ENCODE measurements at regions not wholly inside any gene's neighbourhood (a gene's known extent, or its start where the extent isn't known, plus 50 kb on each side); places are given as distances from the start of the nearest gene placed in this dataset.

GRCh38 chr2:204176306-204176705 is 239.7 kb downstream of the ICOS start:
- no peak for DNase-seq (ENCODE audit: extremely low read depth, low read depth, low spot score)

DNA sequence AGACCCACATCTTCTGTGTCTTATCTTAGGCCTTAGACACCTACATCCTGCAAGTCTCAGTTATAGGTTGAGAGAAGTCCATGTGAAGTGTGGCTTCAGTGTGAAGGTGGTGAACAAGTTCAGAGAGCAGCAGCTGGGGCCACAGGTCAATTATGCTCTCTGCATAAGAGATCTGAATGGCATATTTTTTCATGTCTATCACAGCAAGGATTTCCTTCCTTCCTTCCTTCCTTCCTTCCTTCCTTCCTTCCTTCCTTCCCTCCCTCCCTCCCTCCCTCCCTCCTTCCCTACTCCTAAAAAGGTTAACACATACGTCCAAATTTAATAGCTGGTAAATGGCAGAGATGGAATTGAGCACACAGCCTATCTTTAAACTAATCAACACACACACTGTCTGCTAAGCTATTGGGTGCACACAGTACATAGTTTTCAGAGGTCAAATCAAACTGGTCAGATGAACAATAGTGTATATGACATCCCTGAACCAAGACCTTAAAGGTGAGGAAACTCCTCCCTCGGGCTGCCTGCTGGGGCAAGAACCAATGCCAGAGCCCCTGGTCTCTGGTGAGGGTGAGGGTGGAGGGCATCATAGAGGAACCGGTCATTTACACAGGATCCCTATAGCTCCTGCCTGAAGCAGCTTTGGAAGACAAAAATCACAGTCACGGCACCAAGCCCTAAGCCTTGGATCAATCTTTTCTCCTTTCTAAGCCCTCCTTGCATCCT is 240.9 kb downstream of the ICOS start:
- no peak for DNase-seq (ENCODE audit: extremely low read depth, low read depth, low spot score)

DNA sequence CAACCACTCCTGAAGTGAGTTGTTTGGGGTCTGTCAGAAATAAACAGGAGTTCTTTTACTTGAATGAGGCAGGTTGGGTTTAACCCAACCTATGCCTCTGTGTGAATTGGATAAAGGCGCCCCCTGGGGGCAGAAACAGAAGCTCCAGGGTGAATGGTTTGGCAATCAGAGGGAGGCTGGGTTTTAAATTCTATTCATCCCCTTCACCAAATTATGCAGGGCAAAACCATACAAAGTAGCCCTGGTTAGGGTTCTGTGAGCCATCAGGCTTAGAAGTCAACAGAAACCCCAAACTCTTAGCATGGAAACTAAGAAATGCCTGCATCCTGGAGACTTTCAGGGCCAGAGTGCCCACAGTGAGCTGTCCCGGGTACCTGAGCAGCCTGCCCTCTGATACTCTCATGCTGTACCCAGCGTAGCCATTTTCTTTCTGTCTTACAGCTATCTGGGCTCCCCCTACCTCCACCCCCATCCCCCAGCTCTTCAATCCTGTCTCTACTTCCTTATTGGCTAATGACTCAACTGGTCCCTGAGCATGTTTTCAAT is 241.5 kb downstream of the ICOS start:
- DNase-seq (ENCODE audit: extremely low read depth, low read depth, low spot score) = no peak

- DNase-seq (ENCODE audit: extremely low read depth, low read depth, low spot score) = no peak
Measured at GRCh38 chr2:204180649-204181048, 244.1 kb downstream of the ICOS start.

GRCh38 chr2:204183608-204184007 is 247.0 kb downstream of the ICOS start:
- DNase-seq (ENCODE audit: extremely low read depth, low read depth, low spot score) = no peak

DNA sequence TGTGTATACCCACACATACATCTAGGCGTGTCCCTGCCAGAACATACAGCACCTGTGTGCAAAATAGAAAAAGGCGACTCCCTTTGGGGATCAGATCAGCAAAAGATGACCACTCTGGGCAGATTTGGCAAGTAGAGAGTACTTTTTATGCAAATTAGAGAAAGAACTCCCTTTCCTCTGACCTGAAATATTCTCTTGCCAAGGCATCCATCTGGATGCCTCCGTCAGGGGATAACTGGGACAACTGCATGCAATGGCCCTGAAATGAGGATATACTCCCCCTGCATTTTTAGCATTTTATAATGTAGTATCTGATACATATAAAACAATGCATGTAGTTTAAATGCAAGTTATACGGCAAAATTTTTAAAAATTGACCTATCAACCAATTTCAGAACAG is 247.7 kb downstream of the ICOS start:
- DNase-seq (ENCODE audit: extremely low read depth, low read depth, low spot score) = no peak

GRCh38 chr2:204187229-204188083 is 250.9 kb downstream of the ICOS start:
- no peak for DNase-seq (ENCODE audit: extremely low read depth, low read depth, low spot score)

GRCh38 chr2:204191574-204191973 is 255.0 kb downstream of the ICOS start:
- DNase-seq (ENCODE audit: extremely low read depth, low read depth, low spot score) = no peak

DNA sequence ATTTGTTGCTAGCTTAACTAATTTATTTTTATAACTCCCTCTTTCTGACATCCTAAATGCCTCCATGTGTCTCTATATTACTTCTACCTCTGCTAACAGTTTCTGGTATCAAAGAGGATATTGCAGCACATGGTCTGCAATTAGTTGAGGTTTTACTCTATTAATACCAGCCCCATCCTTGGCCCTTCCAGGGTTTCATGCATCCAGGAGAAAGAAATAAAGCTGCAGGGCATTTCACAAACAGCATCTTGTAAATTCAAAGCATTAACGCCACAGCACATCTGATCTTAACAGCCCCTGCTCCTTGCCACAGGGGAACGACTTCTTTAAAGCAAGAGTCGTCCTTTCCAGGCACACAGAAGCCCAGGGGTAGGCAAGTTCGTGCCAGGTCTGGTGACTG is 258.9 kb downstream of the ICOS start:
- no peak for DNase-seq (ENCODE audit: extremely low read depth, low read depth, low spot score)

GRCh38 chr2:204197336-204198005 is 260.9 kb downstream of the ICOS start:
- DNase-seq (ENCODE audit: extremely low read depth, low read depth, low spot score) = no peak

DNA sequence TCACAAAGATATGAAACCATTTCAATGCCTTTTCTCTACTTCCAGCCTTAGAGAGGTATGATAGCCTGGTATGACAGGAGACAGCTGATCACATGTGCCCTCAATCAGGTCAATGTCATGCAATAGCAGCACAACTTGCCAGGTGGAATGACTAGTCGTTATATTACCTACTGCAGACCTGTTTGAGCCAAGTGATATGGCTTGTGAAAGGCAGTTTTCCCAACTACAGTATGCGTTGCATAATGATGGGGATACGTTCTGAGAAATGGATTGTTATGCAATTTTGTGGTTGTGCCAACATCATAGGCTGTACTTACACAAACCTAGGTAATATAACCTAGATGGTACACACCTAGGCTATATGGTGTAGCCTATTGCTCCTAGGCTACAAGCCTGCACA is 262.8 kb downstream of the ICOS start:
- DNase-seq (ENCODE audit: extremely low read depth, low read depth, low spot score) = no peak

DNA sequence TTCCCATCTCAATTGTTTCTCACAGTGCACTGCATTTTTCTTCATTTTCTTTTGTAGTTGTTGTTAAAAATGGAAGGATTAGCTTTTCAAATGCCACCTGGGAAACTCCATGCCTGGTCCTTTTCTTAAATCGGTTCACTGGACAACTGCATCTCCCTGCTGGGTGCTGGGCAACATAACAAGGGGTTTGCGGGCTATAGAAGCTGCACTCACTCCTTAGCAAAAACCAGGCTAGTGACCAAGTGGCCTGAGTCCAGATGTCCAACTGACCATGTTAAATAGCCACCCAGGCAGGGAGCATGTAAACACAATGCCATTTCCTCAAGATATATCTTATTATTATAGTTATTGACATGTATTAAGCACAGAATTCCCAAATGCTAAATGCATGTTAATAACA is 264.9 kb downstream of the ICOS start:
- DNase-seq (ENCODE audit: extremely low read depth, low read depth, low spot score) = no peak

- DNase-seq (ENCODE audit: extremely low read depth, low read depth, low spot score) = no peak
Measured at GRCh38 chr2:204202253-204202652, 265.7 kb downstream of the ICOS start.

DNA sequence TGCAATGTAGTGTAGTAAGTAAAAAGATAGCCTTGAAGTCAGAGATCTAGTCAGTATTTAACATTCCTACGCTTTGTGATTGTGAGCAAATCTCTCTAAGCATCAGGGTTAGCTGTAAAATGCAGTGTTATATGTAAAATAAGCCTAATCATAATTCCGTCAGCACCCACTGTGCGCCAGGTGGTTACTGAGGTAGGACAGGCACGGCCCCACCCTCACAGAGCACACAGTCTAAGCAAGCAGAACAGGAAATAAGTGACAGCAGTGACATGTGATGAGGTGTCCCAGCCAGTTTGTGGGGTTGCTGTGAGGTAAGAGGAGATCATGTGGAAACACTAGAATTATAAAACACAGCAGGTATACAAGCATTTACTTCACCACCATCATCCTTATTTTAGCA is 267.1 kb downstream of the ICOS start:
- no peak for DNase-seq (ENCODE audit: extremely low read depth, low read depth, low spot score)

GRCh38 chr2:204205082-204205481 is 268.5 kb downstream of the ICOS start:
- DNase-seq (ENCODE audit: extremely low read depth, low read depth, low spot score) = no peak

DNA sequence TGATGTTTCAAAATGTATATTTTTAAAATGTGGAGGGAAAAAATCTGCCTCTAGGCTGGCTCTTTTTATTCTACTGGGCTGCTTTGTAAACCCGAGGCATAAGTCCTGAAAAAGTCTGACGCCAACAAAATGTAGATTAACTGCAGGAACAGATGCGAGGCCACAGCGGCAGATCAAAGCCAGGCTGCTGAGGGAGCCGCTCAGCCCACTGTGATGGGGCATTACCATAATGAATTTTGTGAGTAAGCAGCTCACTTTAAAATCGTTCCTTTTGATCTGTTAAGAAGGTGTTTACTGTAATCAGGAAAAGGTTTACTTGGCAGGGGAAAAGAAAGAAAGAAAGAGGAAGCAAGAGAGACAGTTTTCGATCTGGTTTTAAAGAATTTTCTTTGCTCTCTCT is 269.0 kb downstream of the ICOS start:
- no peak for DNase-seq (ENCODE audit: extremely low read depth, low read depth, low spot score)

GRCh38 chr2:204207866-204208265 is 271.3 kb downstream of the ICOS start:
- DNase-seq (ENCODE audit: extremely low read depth, low read depth, low spot score) = no peak

GRCh38 chr2:204213588-204213987 is 277.0 kb downstream of the ICOS start:
- DNase-seq (ENCODE audit: extremely low read depth, low read depth, low spot score) = no peak

DNA sequence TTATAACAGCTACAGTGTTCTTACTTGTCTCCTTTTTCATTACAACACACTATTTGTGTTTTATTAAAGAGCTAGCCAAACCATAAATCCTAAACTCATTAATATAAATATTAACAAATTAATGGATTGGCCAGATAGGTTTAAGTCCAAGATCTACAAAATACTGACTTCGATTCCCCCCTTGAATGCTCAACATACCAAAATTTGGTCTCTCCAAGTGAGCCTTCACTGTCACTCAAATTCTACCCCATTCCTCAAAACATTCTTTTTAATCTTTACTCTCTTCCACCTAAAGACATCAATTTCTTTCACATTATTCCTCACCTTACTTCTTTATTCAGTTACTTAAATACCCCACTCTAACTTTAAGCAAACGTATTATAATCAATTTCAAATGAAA is 281.5 kb downstream of the ICOS start:
- DNase-seq (ENCODE audit: extremely low read depth, low read depth, low spot score) = no peak

GRCh38 chr2:204219196-204219595 is 282.6 kb downstream of the ICOS start:
- DNase-seq (ENCODE audit: extremely low read depth, low read depth, low spot score) = no peak

DNA sequence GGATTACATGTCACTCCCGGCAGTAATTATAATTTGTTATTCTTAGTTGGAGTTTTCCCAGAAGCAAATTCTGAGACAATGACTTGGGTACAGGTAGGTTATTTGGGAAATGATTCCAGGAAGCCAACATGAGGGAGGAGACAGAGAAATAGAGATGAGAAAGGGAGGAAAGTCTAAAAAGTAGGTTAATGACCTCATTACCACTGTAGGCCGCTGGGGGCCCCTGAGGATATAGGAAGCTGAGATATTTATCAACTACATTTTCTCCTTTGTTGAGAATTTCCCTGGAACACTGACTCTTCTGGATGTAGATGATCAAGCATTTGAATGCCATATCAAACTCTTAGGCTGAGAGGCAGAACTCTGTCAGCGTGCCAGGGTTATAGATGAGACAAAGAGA is 284.3 kb downstream of the ICOS start:
- no peak for DNase-seq (ENCODE audit: extremely low read depth, low read depth, low spot score)
